A673 (cell line): ENCODE measurements at regions not wholly inside any gene's neighbourhood (a gene's known extent, or its start where the extent isn't known, plus 50 kb on each side); places are given as distances from the start of the nearest gene placed in this dataset.

Source experiments
- BruUV-seq: library from RNA; stranded (reverse); fragments of 400-500 nt; replicated peaks from 2 replicates; lab custom pipeline; 2021; lab: Mats Ljungman, UMichigan
- CTCF ChIA-PET: fragments of 300-600 bp; sonication (Branson Sonifier 250); formaldehyde crosslinking; loops from one replicate; lab custom pipeline; 2022; ENCODE audit warnings: antibody characterized with exemption; lab: Charles Lee
- POLR2A ChIA-PET: fragments of 300-600 bp; sonication (Branson Sonifier 250); formaldehyde crosslinking; loops from one replicate; lab custom pipeline; 2022; ENCODE audit warnings: antibody characterized with exemption; ENCODE audit not compliant: low non-redundant PET; lab: Charles Lee
- DNase-seq: peaks from one replicate; pipeline ENCODE4 v3.0.0-alpha.2; 2015; ENCODE audit warnings: low spot score
- H3K27ac ChIP-seq: fragments of 200-600 bp; sonication (generic); 2 replicates; pipeline ENCODE4 v1.5.1; 2016; ENCODE audit warnings: mixed run types, low read depth, mild to moderate bottlenecking, mixed read lengths, antibody characterized with exemption, low read length; ENCODE audit not compliant: poor library complexity, severe bottlenecking
- H3K27me3 ChIP-seq: fragments of 200-600 bp; sonication (generic); replicated peaks from 2 replicates; pipeline ENCODE4 v1.6.1; 2017; ENCODE audit warnings: mixed run types, low read depth, mild to moderate bottlenecking, mixed read lengths, antibody characterized with exemption, low read length; ENCODE audit not compliant: insufficient read depth, poor library complexity
- H3K36me3 ChIP-seq: fragments of 200-600 bp; sonication (generic); 2 replicates; pipeline ENCODE4 v1.6.1; 2016; ENCODE audit warnings: mixed run types, mild to moderate bottlenecking, mixed read lengths, antibody characterized with exemption, low read length; ENCODE audit not compliant: insufficient read depth, poor library complexity, severe bottlenecking
- H3K4me1 ChIP-seq: fragments of 200-600 bp; sonication (generic); 2 replicates; pipeline ENCODE4 v1.6.1; 2017; ENCODE audit warnings: mixed run types, mild to moderate bottlenecking, mixed read lengths, antibody characterized with exemption, low read length; ENCODE audit not compliant: insufficient read depth, poor library complexity, severe bottlenecking
- H3K4me3 ChIP-seq: fragments of 200-600 bp; sonication (generic); 2 replicates; pipeline ENCODE4 v1.5.1; 2016; ENCODE audit warnings: low read depth, mixed run types, mild to moderate bottlenecking, mixed read lengths, low read length; ENCODE audit not compliant: poor library complexity, severe bottlenecking
- H3K9me3 ChIP-seq: fragments of 200-600 bp; sonication (generic); 2 replicates; pipeline ENCODE4 v1.6.1; 2016; ENCODE audit warnings: mixed run types, low read depth, mild to moderate bottlenecking, mixed read lengths, antibody characterized with exemption, low read length; ENCODE audit not compliant: poor library complexity, severe bottlenecking
- EZH2 ChIP-seq: fragments of 200-600 bp; sonication (generic); IDR thresholded peaks from 2 replicates; pipeline ENCODE4 v1.6.1; 2017; ENCODE audit warnings: borderline replicate concordance, low read depth, mild to moderate bottlenecking, mixed read lengths, antibody characterized with exemption, low read length; ENCODE audit not compliant: poor library complexity, severe bottlenecking
- intact Hi-C: fragments of 100-400 bp; cut with micrococcal nuclease; formaldehyde crosslinking; loops from one replicate; pipeline ENCODE4 v1.10.0; 2022; ENCODE audit not compliant: unreplicated experiment
- TF ChIP-seq, protein P1 (sequence below): fragments of 300-800, 200-600 bp; sonication (generic); conservative IDR thresholded peaks from 2 replicates; pipeline ENCODE4 v1.5.1; 2017; ENCODE audit warnings: low read depth, mild to moderate bottlenecking, antibody characterized with exemption, low read length, moderate library complexity, mixed read lengths

DNA sequence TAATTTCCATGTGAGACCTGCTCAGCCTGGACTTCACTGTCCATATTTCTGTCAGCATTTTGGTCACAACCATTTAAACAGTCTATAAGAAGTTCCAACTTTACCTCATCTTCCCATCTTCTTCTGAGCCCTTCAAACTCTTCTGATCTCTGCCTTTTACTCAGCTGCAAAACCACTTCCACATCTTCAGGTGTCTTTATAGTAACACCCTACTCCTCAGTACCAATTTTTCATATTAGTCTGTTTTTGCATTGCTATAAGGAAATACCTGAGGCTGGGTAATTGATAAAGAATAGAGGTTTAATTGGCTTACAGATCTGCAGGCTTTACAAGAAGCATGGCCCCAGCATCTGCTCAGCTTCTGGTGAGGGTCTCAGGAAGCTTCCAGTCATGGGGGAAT lies 1648.9 kb upstream of the SLC10A2 start:
- no TSS peak for BruUV-seq
- no peak for TF ChIP-seq EZH2
- TF ChIP-seq, protein P1, sequence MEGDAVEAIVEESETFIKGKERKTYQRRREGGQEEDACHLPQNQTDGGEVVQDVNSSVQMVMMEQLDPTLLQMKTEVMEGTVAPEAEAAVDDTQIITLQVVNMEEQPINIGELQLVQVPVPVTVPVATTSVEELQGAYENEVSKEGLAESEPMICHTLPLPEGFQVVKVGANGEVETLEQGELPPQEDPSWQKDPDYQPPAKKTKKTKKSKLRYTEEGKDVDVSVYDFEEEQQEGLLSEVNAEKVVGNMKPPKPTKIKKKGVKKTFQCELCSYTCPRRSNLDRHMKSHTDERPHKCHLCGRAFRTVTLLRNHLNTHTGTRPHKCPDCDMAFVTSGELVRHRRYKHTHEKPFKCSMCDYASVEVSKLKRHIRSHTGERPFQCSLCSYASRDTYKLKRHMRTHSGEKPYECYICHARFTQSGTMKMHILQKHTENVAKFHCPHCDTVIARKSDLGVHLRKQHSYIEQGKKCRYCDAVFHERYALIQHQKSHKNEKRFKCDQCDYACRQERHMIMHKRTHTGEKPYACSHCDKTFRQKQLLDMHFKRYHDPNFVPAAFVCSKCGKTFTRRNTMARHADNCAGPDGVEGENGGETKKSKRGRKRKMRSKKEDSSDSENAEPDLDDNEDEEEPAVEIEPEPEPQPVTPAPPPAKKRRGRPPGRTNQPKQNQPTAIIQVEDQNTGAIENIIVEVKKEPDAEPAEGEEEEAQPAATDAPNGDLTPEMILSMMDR: no peak
- Histone ChIP-seq H3K9me3 (no peaks in the 10 kb centered on the region), H3K4me3 (no peak overlapping the region), H3K27me3 (no peaks in the 10 kb centered on the region), H3K4me1 (no peaks in the 10 kb centered on the region), H3K27ac (no peak overlapping the region), H3K36me3 (no peaks in the 10 kb centered on the region)
- POLR2A ChIA-PET: no interaction called here
- CTCF ChIA-PET: no interaction called here
- intact Hi-C loops: no loop called here
- no peak for DNase-seq

DNA sequence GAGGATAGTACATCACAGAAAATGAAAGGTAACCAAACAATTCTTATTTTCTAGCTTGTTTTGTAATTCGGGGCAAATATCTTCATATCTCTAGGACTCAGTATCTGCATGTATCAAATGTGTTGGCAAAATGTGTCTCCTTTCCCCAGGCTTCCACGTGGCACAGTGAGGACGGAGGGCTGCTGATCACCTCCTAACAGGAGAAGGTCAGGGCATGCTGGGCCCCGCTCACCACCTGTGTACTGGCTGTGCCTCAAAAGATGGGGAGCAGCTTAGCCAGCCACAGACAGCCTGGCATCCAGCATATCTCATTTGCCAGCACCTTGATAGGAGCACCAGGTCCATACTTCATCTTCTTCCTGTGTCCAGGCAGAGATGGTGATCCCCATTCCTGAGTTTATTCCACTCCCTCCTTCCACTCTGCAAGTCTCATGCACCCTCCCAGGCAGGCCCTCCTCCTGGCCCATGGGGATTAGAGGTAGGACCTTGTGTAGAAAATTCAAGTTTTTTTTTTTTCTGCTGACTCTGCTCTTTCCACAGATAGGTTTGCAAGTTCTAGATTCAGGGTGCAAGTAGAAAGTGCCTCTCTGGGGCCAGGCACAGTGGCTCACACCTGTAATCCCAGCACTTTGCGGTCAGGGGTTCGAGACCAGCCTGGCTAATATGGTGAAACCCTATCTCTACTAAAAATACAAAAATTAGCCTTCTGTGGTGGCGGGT lies 1639.0 kb upstream of the SLC10A2 start:
- H3K4me1 ChIP-seq: no peaks in the 10 kb centered on the region
- H3K9me3 ChIP-seq: no peaks in the 10 kb centered on the region
- BruUV-seq: no TSS peak
- H3K4me3 ChIP-seq: no peak overlapping the region
- no peaks in the 10 kb centered on the region for H3K36me3 ChIP-seq
- H3K27me3 ChIP-seq: no peaks in the 10 kb centered on the region
- TF ChIP-seq, protein P1: no peak
- TF ChIP-seq EZH2: no peak
- DNase-seq: no peak
- intact Hi-C loops: no loop called here
- no peak overlapping the region for H3K27ac ChIP-seq
- CTCF ChIA-PET: no interaction called here
- POLR2A ChIA-PET: no interaction called here

DNA sequence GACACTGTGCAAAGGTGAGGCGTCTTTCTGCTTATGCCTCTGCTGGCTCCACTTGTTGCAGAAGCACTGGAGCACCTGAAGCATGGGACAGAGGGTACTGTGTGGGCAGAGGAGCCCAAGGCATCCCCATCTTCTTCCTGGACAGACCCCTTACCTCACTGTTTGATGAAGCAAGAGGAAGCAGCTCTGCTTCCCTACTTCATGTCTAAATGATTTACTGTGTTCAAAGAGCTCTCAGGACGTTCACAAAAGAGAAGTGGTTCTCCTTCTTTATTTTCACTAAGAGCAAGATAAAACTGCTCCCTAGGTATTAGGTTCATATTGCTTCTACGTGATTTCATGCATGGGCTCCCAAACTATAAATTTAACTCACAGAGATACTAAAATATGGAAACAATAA lies 1635.4 kb upstream of the SLC10A2 start:
- ChIA-PET POLR2A (no interaction called here), CTCF (no interaction called here)
- intact Hi-C loops: no loop called here
- no peak overlapping the region for H3K4me3 ChIP-seq
- no peaks in the 10 kb centered on the region for H3K27me3 ChIP-seq
- H3K9me3 ChIP-seq: no peaks in the 10 kb centered on the region
- TF ChIP-seq, protein P1: no peak
- TF ChIP-seq EZH2: no peak
- DNase-seq: no peak
- H3K36me3 ChIP-seq: no peaks in the 10 kb centered on the region
- no TSS peak for BruUV-seq
- H3K4me1 ChIP-seq: no peaks in the 10 kb centered on the region
- no peak overlapping the region for H3K27ac ChIP-seq
